ENCODE measurements at regions not wholly inside any gene's neighbourhood (a gene's known extent, or its start where the extent isn't known, plus 50 kb on each side); places are given as distances from the start of the nearest gene placed in this dataset.
"Not testable (repeated sequence)": the region's sequence is repeated elsewhere in the genome, so short reads cannot be mapped to it uniquely, and the experiment has no call there.

DNA sequence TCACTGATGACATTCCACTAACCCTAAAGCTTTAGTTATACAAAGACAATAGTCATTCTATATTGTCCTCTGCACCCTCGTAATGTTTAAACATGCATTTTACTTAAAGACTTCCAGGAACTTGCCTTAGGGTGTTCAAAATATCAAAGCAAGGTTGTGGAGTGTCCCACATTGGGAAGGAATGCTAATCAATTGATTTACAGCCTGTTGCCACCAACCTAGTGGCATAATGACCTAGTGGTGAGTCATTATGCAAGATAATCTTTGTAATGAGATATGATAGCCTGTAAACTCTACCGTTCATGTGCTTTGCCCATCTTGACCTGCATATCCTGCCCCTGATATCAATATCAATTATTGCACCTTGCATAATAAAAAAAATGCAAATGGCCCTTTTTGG lies 542.9 kb downstream of the CDH9 start:
- TF ChIP-seq POLR2AphosphoS5 (IDR thresholded peaks at IDR 0.05) (no peak), POLR2A (IDR thresholded peaks at IDR 0.05) (no peak)
- TF ChIP-seq, protein P1, sequence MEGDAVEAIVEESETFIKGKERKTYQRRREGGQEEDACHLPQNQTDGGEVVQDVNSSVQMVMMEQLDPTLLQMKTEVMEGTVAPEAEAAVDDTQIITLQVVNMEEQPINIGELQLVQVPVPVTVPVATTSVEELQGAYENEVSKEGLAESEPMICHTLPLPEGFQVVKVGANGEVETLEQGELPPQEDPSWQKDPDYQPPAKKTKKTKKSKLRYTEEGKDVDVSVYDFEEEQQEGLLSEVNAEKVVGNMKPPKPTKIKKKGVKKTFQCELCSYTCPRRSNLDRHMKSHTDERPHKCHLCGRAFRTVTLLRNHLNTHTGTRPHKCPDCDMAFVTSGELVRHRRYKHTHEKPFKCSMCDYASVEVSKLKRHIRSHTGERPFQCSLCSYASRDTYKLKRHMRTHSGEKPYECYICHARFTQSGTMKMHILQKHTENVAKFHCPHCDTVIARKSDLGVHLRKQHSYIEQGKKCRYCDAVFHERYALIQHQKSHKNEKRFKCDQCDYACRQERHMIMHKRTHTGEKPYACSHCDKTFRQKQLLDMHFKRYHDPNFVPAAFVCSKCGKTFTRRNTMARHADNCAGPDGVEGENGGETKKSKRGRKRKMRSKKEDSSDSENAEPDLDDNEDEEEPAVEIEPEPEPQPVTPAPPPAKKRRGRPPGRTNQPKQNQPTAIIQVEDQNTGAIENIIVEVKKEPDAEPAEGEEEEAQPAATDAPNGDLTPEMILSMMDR (IDR thresholded peaks at IDR 0.05 in 8 of 11, conservative IDR thresholded peaks at IDR 0.05 in 3 of 11), result no peak
- no peaks in the 10 kb centered on the region for H3K36me3 ChIP-seq
- no peak for DNase-seq
- H3K27me3 ChIP-seq (replicated peaks in 1 of 7), result no peaks in the 10 kb centered on the region
- H3K4me1 ChIP-seq, result no peaks in the 10 kb centered on the region
- H3K9me3 ChIP-seq, result peaks cover 0 to 61% (median 41%) of the 10 kb centered on the region in 8 donors
- 57 to 75% (median 72%) methylated on average over 2 of the region's 2 CpGs for WGBS, 5 donors
- intact Hi-C loops (cut with DNase I; ENCODE audit: low total_unique reads), result no loop called here
- no peak overlapping the region for H3K27ac ChIP-seq
- H3K4me3 ChIP-seq, result no peak overlapping the region

- Histone ChIP-seq H3K27ac (no peak overlapping the region), H3K27me3 (replicated peaks in 1 of 7) (no peaks in the 10 kb centered on the region), H3K9me3 (peaks cover 0 to 71% (median 41%) of the 10 kb centered on the region in 8 donors), H3K4me1 (no peaks in the 10 kb centered on the region), H3K4me3 (no peak overlapping the region), H3K36me3 (no peaks in the 10 kb centered on the region)
- 63 to 87% (median 76%) methylated on average over 2 of the region's 2 CpGs for WGBS, 5 donors
- intact Hi-C loops (cut with DNase I; ENCODE audit: low total_unique reads), result no loop called here
- TF ChIP-seq, protein P1 (IDR thresholded peaks at IDR 0.05 in 8 of 11, conservative IDR thresholded peaks at IDR 0.05 in 3 of 11), result no peak
- TF ChIP-seq POLR2AphosphoS5 (IDR thresholded peaks at IDR 0.05) (no peak), POLR2A (IDR thresholded peaks at IDR 0.05) (no peak)
- DNase-seq, result no peak
Measured at GRCh38 chr5:26492906-26493459, 545.4 kb downstream of the CDH9 start.

- no peaks in the 10 kb centered on the region for H3K36me3 ChIP-seq
- H3K4me3 ChIP-seq, result no peak overlapping the region
- DNase-seq, result no peak
- H3K27ac ChIP-seq, result no peak overlapping the region
- H3K4me1 ChIP-seq, result no peaks in the 10 kb centered on the region
- no peaks in the 10 kb centered on the region for H3K27me3 ChIP-seq (replicated peaks in 1 of 7)
- intact Hi-C loops (cut with DNase I; ENCODE audit: low total_unique reads), result no loop called here
- H3K9me3 ChIP-seq, result peaks cover 0 to 38% (median 14%) of the 10 kb centered on the region in 8 donors
- WGBS, 5 donors, result 70 to 89% (median 77%) methylated on average over 3 of the region's 3 CpGs
- TF ChIP-seq, protein P1 (IDR thresholded peaks at IDR 0.05 in 8 of 11, conservative IDR thresholded peaks at IDR 0.05 in 3 of 11), result no peak
- no peak for TF ChIP-seq POLR2AphosphoS5 (IDR thresholded peaks at IDR 0.05)
- no peak for TF ChIP-seq POLR2A (IDR thresholded peaks at IDR 0.05)
Measured at GRCh38 chr5:26487553-26487952, 550.8 kb downstream of the CDH9 start.

- DNase-seq, result no peak
- H3K27ac ChIP-seq, result no peak overlapping the region
- H3K9me3 ChIP-seq, result peaks cover 0 to 29% (median 5%) of the 10 kb centered on the region in 8 donors
- H3K27me3 ChIP-seq (replicated peaks in 1 of 7), result no peaks in the 10 kb centered on the region
- WGBS, 5 donors, result 92 to 98% (median 95%) methylated on average over 3 of the region's 3 CpGs
- H3K4me1 ChIP-seq, result no peaks in the 10 kb centered on the region
- TF ChIP-seq, protein P1 (IDR thresholded peaks at IDR 0.05 in 8 of 11, conservative IDR thresholded peaks at IDR 0.05 in 3 of 11), result no peak
- TF ChIP-seq POLR2A (IDR thresholded peaks at IDR 0.05) (no peak), POLR2AphosphoS5 (IDR thresholded peaks at IDR 0.05) (no peak)
- H3K4me3 ChIP-seq, result no peak overlapping the region
- intact Hi-C loops (cut with DNase I; ENCODE audit: low total_unique reads), result no loop called here
- H3K36me3 ChIP-seq, result no peaks in the 10 kb centered on the region
Measured at GRCh38 chr5:26486631-26487030, 551.8 kb downstream of the CDH9 start.

- intact Hi-C loops (cut with DNase I; ENCODE audit: low total_unique reads); H3K27ac ChIP-seq; H3K4me3 ChIP-seq; H3K4me1 ChIP-seq; DNase-seq; H3K27me3 ChIP-seq (replicated peaks in 1 of 7); H3K36me3 ChIP-seq: not testable (repeated sequence)
- 93 to 97% (median 93%) methylated on average over 17 to 46 of the region's 46 CpGs for WGBS, 5 donors
- H3K9me3 ChIP-seq, result peaks cover 0 to 15% (median 3%) of the 10 kb centered on the region in 8 donors
Measured at GRCh38 chr5:26485146-26485860, 553.1 kb downstream of the CDH9 start.

All from spleen (tissue), 11 donors.